ENCODE measurements at regions not wholly inside any gene's neighbourhood (a gene's known extent, or its start where the extent isn't known, plus 50 kb on each side); places are given as distances from the start of the nearest gene placed in this dataset.

GRCh38 chr9:90504486-90504885 lies 138.1 kb downstream of the DIRAS2 start:
- TF ChIP-seq CTCF (optimal IDR thresholded peaks at IDR 0.05 in 1 of 3, IDR thresholded peaks at IDR 0.05 in 1 of 3, conservative IDR thresholded peaks at IDR 0.05 in 1 of 3; ENCODE audit: extremely low read depth in 1 of 3, insufficient read depth in 2 of 3, low read length in 3 of 3), result no peak
- no peak for TF ChIP-seq EZH2 (IDR thresholded peaks at IDR 0.05; ENCODE audit: low read length)

All from keratinocyte (primary cell).